PC-3 (cell line): ENCODE measurements at regions not wholly inside any gene's neighbourhood (a gene's known extent, or its start where the extent isn't known, plus 50 kb on each side); places are given as distances from the start of the nearest gene placed in this dataset.

Experiments
- EZH2 ChIP-seq: fragments of 300-600 bp; sonication (generic); IDR thresholded peaks from one replicate; pipeline ENCODE4 v1.6.1; 2017; ENCODE audit warnings: antibody characterized with exemption, mild to moderate bottlenecking, low read length; ENCODE audit not compliant: unreplicated experiment
- EZH2phosphoT487 ChIP-seq: fragments of 300-600 bp; sonication (generic); IDR thresholded peaks from 2 replicates; pipeline ENCODE4 v1.6.1; 2018; ENCODE audit warnings: mild to moderate bottlenecking, antibody characterized with exemption, low read length, borderline replicate concordance
- TF ChIP-seq, protein P1 (sequence below): fragments of 300-600 bp; sonication (generic); conservative IDR thresholded peaks from 2 replicates; pipeline ENCODE4 v1.5.1; 2017; ENCODE audit warnings: antibody characterized with exemption, low read depth, mild to moderate bottlenecking, low read length

DNA sequence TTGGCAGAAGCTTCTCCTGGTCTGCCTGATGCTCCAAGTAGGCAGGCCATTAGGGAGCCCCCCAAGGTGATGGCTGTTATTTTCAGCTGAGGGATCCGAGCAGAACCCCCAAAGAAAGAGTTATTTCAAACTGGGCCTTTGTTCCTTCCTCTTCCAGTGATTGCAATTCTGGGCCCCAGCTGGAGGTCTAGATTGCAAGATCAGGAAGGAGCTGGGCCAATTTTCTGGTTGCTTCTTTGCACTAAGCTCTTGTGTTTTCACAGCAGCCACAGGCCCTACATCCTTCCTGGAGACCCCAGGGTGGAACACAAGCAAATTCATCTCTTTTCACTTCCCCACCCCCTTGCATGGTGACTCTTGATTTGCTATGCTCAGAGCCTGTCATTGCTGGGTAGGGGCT is 215.0 kb downstream of the SEMA6A start:
- TF ChIP-seq, protein P1, sequence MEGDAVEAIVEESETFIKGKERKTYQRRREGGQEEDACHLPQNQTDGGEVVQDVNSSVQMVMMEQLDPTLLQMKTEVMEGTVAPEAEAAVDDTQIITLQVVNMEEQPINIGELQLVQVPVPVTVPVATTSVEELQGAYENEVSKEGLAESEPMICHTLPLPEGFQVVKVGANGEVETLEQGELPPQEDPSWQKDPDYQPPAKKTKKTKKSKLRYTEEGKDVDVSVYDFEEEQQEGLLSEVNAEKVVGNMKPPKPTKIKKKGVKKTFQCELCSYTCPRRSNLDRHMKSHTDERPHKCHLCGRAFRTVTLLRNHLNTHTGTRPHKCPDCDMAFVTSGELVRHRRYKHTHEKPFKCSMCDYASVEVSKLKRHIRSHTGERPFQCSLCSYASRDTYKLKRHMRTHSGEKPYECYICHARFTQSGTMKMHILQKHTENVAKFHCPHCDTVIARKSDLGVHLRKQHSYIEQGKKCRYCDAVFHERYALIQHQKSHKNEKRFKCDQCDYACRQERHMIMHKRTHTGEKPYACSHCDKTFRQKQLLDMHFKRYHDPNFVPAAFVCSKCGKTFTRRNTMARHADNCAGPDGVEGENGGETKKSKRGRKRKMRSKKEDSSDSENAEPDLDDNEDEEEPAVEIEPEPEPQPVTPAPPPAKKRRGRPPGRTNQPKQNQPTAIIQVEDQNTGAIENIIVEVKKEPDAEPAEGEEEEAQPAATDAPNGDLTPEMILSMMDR, result no peak
- TF ChIP-seq EZH2phosphoT487 (no peak), EZH2 (no peak)
